ENCODE measurements at regions not wholly inside any gene's neighbourhood (a gene's known extent, or its start where the extent isn't known, plus 50 kb on each side); places are given as distances from the start of the nearest gene placed in this dataset.

DNA sequence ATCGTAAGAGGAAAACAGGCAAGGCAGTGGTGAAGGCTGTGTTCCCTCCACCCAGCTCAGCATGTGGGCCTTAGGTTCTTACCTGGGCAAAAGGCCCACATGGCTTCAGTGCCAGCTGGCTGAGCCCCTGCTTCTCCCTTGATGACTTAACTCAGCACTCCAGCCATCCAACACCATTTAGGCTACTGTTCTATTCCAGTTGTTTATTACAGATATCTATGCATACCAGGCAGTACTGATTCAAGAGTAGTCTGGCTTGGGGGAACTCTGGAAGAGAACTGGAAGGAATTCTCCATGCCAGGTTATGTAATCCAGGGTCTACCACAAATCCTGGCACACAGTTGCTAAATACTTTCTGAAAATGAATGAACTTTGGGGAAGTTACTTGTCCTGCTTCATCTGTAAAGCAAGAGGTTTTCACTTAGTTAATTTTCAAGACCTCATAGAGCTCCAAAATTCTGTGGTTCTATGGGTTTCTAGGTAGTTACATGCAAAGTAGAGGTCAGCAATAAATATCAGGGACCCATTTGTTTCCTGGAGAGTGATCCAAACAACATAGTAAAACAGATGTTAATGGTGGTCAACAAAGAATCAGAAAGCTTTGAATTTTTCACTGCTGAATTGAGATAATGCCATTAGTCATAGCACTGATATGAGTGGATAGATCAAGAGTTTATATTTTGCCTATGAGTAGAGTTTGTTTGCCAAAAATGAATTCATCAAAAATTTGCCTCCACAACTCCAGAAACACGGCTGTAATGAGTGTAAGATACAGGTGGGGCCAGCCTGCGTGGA is 88.2 kb upstream of the OSMR start:
- Mint-ChIP-seq H3K27me3 (ENCODE audit: low read depth) (no peaks in the 10 kb centered on the region), H3K27ac (no peak overlapping the region), H3K4me3 (no peak overlapping the region), H3K4me1 (no peaks in the 10 kb centered on the region), H3K36me3 (ENCODE audit: insufficient read depth in 1 of 3, low read depth in 3 of 3) (no peaks in the 10 kb centered on the region), H3K9me3 (no peaks in the 10 kb centered on the region)
- H3K4me1 ChIP-seq (ENCODE audit: insufficient read depth, low read length) = no peaks in the 10 kb centered on the region
- H2BK15ac ChIP-seq (ENCODE audit: low read depth, low read length) = no peak overlapping the region
- no peak overlapping the region for H3K18ac ChIP-seq (ENCODE audit: insufficient read length, low read depth, low read length)
- no peak overlapping the region for H3K9ac ChIP-seq (ENCODE audit: extremely low read depth, insufficient read length, low read length)
- no peak overlapping the region for H3K56ac ChIP-seq (ENCODE audit: insufficient read length, low read depth, low read length)
- H3K27ac ChIP-seq (ENCODE audit: insufficient read length, low read depth, low read length) = no peak overlapping the region
- no peaks in the 10 kb centered on the region for H3K9me3 ChIP-seq (ENCODE audit: control insufficient read depth, low read depth, low read length)
- H3K79me2 ChIP-seq (ENCODE audit: insufficient read depth, low read length) = no peaks in the 10 kb centered on the region
- DNase-seq = no peak
- no peak overlapping the region for H3K4me2 ChIP-seq (ENCODE audit: insufficient read depth, insufficient read length, low read length)
- H4K5ac ChIP-seq (ENCODE audit: insufficient read length, low read depth, low read length) = no peak overlapping the region
- H2BK5ac ChIP-seq (ENCODE audit: insufficient read length, low read length) = no peak overlapping the region
- WGBS (ENCODE audit: extremely low coverage, insufficient read length, low lambda C conversion rate) = no CpG with 5 or more reads among the region's 3 CpGs
- H2BK20ac ChIP-seq (ENCODE audit: low read depth, low read length, poor library complexity, severe bottlenecking) = no peak overlapping the region
- no peaks in the 10 kb centered on the region for H3K23me2 ChIP-seq (ENCODE audit: insufficient read length, low read depth, low read length, poor library complexity, severe bottlenecking)
- H3K79me1 ChIP-seq (ENCODE audit: insufficient read depth, low read depth, low read length, poor library complexity, severe bottlenecking) = no peaks in the 10 kb centered on the region
- no peak overlapping the region for H3K4ac ChIP-seq (ENCODE audit: low read depth, low read length)
- H4K20me1 ChIP-seq (ENCODE audit: control insufficient read depth, insufficient read depth, insufficient read length) = no peaks in the 10 kb centered on the region
- TF ChIP-seq, protein P1, sequence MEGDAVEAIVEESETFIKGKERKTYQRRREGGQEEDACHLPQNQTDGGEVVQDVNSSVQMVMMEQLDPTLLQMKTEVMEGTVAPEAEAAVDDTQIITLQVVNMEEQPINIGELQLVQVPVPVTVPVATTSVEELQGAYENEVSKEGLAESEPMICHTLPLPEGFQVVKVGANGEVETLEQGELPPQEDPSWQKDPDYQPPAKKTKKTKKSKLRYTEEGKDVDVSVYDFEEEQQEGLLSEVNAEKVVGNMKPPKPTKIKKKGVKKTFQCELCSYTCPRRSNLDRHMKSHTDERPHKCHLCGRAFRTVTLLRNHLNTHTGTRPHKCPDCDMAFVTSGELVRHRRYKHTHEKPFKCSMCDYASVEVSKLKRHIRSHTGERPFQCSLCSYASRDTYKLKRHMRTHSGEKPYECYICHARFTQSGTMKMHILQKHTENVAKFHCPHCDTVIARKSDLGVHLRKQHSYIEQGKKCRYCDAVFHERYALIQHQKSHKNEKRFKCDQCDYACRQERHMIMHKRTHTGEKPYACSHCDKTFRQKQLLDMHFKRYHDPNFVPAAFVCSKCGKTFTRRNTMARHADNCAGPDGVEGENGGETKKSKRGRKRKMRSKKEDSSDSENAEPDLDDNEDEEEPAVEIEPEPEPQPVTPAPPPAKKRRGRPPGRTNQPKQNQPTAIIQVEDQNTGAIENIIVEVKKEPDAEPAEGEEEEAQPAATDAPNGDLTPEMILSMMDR (conservative IDR thresholded peaks at IDR 0.05) = no peak
- H2BK12ac ChIP-seq (ENCODE audit: insufficient read length, low read depth, low read length) = no peak overlapping the region
- H4K8ac ChIP-seq (replicated peaks; ENCODE audit: insufficient read length, low read depth, low read length) = no peak overlapping the region
- no peak overlapping the region for H2AFZ ChIP-seq (ENCODE audit: low read length)
- no peak overlapping the region for H3T11ph ChIP-seq (ENCODE audit: low read length)
- no peaks in the 10 kb centered on the region for H3K27me3 ChIP-seq (ENCODE audit: insufficient read depth, low read length)
- no peak overlapping the region for H3K14ac ChIP-seq (ENCODE audit: insufficient read depth, low read length)
- H2AK5ac ChIP-seq (ENCODE audit: insufficient read length, low read length) = no peak overlapping the region
- no peak overlapping the region for H2BK120ac ChIP-seq (ENCODE audit: low read depth, low read length, poor library complexity, severe bottlenecking)
- no peak overlapping the region for H4K91ac ChIP-seq (ENCODE audit: insufficient read length, low read depth, low read length)
- no peak overlapping the region for H3K23ac ChIP-seq (ENCODE audit: insufficient read length, low read depth, low read length)

All from H9 (cell line).